ENCODE measurements at regions not wholly inside any gene's neighbourhood (a gene's known extent, or its start where the extent isn't known, plus 50 kb on each side); places are given as distances from the start of the nearest gene placed in this dataset.

DNA sequence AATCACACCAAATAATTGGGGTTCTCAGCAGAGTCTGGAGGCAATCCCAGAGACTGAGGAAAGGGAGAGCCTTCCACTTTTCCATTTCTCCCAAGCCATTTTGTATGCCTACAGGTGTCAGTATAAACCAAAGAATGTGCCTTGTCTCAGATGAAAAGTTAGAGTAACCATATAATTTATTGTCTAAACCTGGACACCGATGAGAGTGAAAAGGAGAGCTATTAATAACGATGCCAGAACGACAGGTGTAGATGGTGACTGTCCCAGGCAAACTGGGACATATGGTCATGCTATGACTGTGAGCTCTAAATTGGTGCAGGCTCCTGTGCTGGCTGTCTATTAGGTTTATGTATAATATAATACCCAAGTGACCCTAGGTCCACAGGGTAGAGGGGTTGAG is 219.6 kb downstream of the ARHGAP12 start:
- no peak for DNase-seq

DNA sequence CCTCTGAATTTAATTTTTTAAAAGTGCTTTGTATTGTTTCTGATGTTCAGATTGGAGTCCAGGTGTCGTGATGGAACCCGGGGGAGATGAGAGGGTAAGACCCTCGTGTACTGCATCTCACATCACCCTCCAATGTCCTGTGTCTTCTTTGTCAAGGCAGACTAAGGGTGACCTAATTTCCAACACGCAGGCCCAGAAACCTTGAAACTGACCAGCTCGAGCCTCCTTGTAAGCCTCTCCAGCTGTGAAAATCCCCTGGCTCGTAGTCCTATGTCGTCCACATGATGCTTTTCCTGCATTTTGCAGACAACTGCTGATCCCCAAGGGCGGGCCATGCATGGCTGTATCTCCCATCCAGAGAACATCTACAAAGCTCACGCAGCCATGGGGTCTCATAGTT is 220.2 kb downstream of the ARHGAP12 start:
- no peak for DNase-seq

- no peak for DNase-seq
Measured at GRCh38 chr10:31708046-31708445, 220.6 kb downstream of the ARHGAP12 start.

GRCh38 chr10:31707093-31708039 is 221.3 kb downstream of the ARHGAP12 start:
- peak; percentile 92 to 94 for DNase-seq

DNA sequence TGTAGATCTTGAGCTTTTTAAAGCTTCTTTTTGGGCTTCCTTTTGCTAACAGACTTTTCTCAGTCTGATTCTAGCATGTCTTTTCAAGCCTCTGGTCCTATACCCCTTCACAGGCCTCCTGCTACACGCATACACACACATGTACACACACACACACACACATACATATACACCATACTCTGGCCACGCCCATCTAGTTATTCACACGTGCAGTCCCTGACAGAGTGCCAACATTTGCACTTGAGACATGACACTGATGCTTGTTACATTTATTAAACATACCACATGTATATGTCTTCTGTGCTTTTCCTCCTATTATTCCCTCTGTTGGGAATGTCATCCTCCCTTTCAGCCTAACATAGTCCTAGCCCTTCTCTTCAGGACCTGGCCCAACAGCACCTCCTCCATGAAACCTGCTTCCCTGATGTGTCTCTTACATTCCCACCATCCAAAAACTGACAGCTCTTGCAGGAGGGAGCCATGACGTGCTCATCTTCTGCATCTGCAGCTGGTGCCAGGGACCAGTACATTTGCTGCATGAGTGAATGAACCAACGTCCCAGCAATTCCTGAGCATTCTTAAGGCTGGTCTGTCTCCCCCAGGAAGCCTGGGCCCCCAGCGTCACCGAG is 222.1 kb downstream of the ARHGAP12 start:
- peak in 1 of 2 donors; percentile 18 for DNase-seq

DNA sequence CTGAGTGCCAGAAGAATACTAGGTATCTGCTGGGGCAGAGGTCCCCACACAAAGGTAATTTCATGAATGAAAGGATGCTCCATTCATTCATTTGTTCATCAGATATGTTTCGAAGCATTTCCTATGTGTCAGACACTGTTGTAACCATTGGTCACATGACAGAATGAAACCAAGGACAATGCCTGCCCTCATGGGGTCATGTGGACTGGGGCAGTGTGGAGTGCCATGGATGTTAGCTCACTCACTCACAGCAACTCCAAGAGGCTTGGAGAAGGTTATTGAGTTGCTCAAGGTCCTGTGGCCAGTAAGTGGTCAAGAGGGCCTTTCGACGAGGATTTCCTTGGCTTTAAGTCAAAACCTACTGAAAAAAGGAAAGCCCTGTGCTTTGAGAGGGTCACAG is 223.5 kb downstream of the ARHGAP12 start:
- DNase-seq: peak in 1 of 2 donors; percentile 25

- DNase-seq: no peak
Measured at GRCh38 chr10:31704195-31704594, 224.4 kb downstream of the ARHGAP12 start.

DNA sequence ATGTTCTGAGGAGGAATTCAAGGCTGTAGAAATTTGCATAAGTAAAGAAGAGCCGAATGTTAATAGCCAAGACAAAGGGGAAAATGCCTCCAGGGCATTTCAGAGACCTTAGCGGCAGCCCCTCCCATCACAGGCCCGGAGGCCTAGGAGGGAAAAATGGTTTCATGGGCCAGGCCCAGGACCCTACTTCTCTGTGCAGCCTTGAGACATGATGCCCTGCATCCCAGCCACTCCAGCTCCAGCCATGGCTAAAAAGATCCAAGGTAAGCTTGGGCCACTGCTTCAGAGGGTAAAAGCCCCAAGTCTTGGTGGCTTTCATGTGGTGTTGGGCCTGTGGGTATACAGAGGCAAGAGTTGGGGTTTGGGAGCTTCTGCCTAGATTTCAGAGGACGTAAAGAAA is 225.7 kb downstream of the ARHGAP12 start:
- no peak for DNase-seq

DNA sequence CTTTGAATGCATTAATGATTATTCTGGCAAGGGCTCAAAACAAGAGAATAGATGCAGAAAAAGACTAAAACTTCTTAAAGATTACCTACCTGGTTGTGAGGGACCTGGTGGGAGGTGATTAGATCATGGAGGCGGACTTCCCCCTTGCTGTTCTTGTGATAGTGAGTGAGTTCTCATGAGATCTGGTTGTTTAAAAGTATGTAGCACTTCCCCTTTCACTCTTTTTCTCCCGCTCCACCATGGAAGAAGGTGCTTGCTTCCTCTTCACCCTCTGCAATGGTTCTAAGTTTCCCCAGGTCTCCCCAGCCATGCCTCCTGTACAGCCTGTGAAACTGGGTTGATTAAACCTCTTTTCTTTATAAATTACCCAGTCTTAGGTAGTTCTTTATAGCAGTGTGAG is 226.6 kb downstream of the ARHGAP12 start:
- peak; percentile 76 to 80 for DNase-seq

- peak; percentile 30 to 40 for DNase-seq
Measured at GRCh38 chr10:31701546-31701945, 227.1 kb downstream of the ARHGAP12 start.

DNA sequence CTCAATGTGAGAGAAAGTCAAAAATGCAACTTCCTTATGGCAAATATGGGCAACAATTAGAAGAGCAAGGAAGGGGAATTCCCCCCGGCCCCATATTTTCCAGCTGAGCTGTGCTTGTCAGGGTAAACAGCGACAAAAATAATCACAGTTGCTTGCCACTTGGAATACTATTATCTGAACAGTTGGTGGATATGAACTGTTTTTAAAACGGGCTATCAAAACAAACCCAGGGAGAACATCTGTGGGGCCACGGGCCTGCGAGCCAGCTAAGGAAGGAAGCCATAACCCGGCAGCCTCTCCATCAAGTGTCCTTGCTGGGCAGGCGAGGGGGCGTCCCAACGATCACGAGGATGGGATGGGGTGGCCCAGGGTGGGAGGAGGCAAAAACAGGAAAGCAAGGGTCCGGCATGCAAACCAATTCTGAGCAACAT is 228.4 kb downstream of the ARHGAP12 start:
- DNase-seq: peak in 1 of 2 donors; percentile 37

DNA sequence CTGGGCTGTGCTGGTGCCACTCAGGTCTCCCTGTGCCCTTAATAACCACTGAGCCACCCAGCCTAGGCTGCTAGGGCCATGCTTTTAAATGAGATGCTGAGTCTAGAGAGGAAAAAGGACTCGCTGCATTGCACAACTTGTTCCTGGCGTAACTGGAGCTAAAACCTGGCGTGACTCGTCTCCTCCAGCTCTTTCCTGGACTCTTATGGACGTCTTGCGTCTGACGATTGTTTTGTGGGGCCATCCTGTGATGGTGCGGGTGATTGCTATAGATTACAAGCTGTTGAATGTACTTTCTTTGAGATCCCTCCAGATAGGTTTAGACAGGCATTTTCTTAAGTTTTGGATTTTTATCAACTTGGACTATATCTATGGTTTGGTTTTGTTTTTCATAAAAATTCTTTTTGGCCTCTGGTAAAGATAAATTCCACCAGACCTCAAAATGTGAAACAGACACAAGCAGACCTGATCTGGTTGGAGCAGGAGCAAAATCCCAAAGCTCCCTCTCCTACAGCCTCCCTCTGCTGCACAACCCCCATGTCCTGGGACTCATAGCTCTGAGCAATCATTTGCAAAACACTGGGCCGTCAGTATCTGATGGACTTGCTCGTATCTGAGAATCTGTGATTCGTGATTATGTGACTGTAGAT is 230.3 kb downstream of the ARHGAP12 start:
- peak; percentile 49 to 74 for DNase-seq

- peak; percentile 75 to 89 for DNase-seq
Measured at GRCh38 chr10:31697271-31698180, 231.1 kb downstream of the ARHGAP12 start.

DNA sequence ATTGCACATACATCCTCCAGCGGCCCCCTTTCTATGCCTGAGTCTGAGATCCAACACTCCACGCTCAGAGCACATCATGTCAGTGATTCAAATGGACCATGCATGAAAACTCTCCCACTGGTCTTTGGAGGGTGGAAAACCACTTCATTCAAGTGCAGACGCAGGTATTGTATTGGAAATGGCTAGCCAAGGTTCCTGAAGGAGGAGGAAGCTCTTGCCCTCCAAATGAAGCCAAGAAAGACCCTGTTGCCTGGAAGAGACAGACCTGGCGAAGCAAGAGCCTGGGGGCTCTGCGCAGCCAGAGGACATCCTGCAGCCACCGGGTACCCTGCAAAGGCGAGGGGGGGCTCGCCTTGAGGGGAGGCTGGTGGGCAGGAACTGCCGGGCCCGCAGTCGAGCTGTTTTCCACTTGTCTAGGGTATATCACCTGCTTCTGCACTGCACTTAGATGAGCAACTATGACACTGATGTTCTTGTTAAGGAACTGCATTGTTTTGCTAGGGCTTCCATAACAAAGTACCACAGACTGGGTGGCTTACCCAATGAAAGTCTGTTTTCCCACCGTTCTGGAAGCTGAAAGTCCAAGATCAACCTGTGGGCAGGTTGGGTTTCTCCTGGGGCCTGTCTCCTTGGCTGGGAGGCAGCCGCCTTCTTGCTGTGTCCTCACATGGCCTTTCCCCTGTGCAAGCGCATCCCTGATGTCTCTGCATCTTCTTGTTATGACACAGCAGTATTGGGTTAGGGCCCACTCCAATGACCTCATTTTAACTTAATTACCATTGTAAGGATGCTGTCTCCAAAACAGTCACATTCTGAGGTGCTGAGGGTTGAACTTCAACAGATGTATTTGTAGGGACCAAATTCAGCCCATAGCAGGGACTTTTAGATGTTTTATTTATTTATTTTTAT is 233.4 kb downstream of the ARHGAP12 start:
- no peak for DNase-seq

GRCh38 chr10:31694126-31694685 is 234.4 kb downstream of the ARHGAP12 start:
- no peak for DNase-seq

- DNase-seq: peak; percentile 19 to 59
Measured at GRCh38 chr10:31693491-31693890, 235.1 kb downstream of the ARHGAP12 start.

- DNase-seq: no peak
Measured at GRCh38 chr10:31689233-31689632, 239.4 kb downstream of the ARHGAP12 start.

GRCh38 chr10:31687663-31688482 is 240.8 kb downstream of the ARHGAP12 start:
- DNase-seq: no peak

DNA sequence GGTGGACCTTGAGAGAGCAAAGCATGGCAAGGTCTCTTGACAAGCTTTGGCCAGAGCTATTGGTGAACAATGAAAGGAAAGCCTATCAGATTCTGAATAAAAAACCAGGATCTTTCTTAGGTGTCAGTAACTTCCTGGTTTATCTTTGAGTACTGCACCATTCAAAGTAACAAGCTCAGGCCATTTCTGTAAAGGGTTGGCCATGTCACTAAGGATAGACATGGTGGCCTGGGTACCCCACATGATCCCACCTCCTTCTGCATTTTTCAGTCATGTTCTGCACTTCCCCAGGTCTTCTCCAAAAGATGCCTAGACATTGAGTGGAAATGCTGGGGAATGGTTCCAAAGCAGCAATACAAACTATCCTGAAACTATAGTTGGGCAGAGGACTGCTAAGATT is 242.0 kb downstream of the ARHGAP12 start:
- no peak for DNase-seq

- no peak for DNase-seq
Measured at GRCh38 chr10:31683682-31684081, 244.9 kb downstream of the ARHGAP12 start.
